ENCODE measurements at regions not wholly inside any gene's neighbourhood (a gene's known extent, or its start where the extent isn't known, plus 50 kb on each side); places are given as distances from the start of the nearest gene placed in this dataset.

DNA sequence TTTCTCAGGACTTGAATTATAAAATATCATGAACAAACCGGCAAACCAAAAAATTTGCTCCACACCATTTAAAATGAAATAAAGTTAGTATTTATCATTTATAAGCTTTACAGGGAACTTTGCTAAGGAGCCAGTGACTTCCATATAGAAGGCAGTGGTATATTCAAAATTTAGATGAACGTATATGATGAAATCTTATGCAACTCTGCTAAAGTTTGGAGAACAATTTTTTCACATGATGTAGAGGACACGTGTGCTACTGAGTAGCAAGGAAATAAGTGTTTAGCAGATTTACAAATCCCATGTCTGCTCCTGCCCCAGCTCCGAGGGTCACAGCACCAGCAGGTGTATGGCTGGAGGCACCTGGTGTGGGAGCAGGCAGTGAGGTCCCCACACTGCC lies 70.8 kb upstream of the IFNG-AS1 start:
- Histone ChIP-seq H3K4me2 (ENCODE audit: insufficient read depth, low read length) (no peak overlapping the region), H3K9me1 (replicated peaks; ENCODE audit: control insufficient read depth, extremely low read depth, insufficient read depth, low read length) (no peaks in the 10 kb centered on the region), H3K9ac (replicated peaks; ENCODE audit: extremely low read depth, insufficient read depth, low read length) (no peak overlapping the region), H3K79me2 (ENCODE audit: control insufficient read depth, insufficient read depth, low read length) (no peaks in the 10 kb centered on the region), H3K4me1 (ENCODE audit: control insufficient read depth, extremely low read depth, insufficient read depth, low read length) (no peaks in the 10 kb centered on the region), H2AFZ (ENCODE audit: low read depth, low read length) (no peak overlapping the region), H3K4me3 (replicated peaks in 1 of 3; ENCODE audit: insufficient read depth in 1 of 3, low read depth in 1 of 3, low read length in 3 of 3) (no peak overlapping the region), H4K20me1 (replicated peaks; ENCODE audit: control insufficient read depth, extremely low read depth, insufficient read depth, low read length) (no peaks in the 10 kb centered on the region), H3K9me3 (replicated peaks; ENCODE audit: control insufficient read depth, insufficient read depth, low read length) (no peaks in the 10 kb centered on the region), H3K27me3 (ENCODE audit: control insufficient read depth in 2 of 2, insufficient read depth in 2 of 2, low read length in 2 of 2) (no peaks in the 10 kb centered on the region), H3K27ac (ENCODE audit: insufficient read depth, low read depth, low read length) (no peak overlapping the region), H3K36me3 (ENCODE audit: control insufficient read depth in 2 of 2, extremely low read depth in 1 of 2, insufficient read depth in 2 of 2, low read length in 2 of 2) (no peaks in the 10 kb centered on the region)
- no TSS peak for BruUV-seq (replicated peaks)
- FAIRE-seq (no peak), DNase-seq (ENCODE audit: low read depth, low spot score) (no peak)
- intact Hi-C loops (cut with micrococcal nuclease) = no loop called here
- dilution Hi-C loops (cut with MboI; ENCODE audit: extremely low pct_ligation_motif_present, low sequenced_read_pairs) = no loop called here
- TF ChIP-seq GATA2 (IDR thresholded peaks at IDR 0.05; ENCODE audit: insufficient read depth, insufficient read length, low read depth, low read length) = no peak
- TF ChIP-seq POLR2A (IDR thresholded peaks at IDR 0.05; ENCODE audit: low read depth, low read length) = no peak
- no peak for TF ChIP-seq MYC (IDR thresholded peaks at IDR 0.05; ENCODE audit: low read depth, low read length)
- POLR2A ChIA-PET = no interaction called here
- CTCF ChIA-PET = no interaction called here

DNA sequence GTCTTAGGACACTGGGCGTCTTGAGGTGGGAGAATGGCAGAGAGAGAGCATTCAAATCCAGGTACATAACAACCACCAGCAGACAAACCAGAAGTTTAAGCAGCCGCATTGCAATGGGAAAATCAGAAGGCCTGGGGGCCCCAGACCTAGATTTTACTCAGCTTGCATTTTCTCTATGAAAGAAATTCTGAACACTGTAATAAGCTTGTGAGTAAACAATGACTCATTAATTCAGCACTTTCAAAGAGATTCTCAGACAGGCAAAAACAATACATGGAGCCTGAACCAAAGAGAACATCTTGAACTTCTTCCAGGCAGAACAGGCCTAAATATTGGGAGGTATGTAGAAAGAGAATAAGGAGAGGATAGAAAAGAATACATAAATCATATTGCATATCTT lies 69.8 kb upstream of the IFNG-AS1 start:
- Histone ChIP-seq H3K27ac (ENCODE audit: insufficient read depth, low read depth, low read length) (no peak overlapping the region), H3K9me3 (replicated peaks; ENCODE audit: control insufficient read depth, insufficient read depth, low read length) (no peaks in the 10 kb centered on the region), H3K4me2 (ENCODE audit: insufficient read depth, low read length) (no peak overlapping the region), H4K20me1 (replicated peaks; ENCODE audit: control insufficient read depth, extremely low read depth, insufficient read depth, low read length) (no peaks in the 10 kb centered on the region), H3K4me1 (ENCODE audit: control insufficient read depth, extremely low read depth, insufficient read depth, low read length) (no peaks in the 10 kb centered on the region), H2AFZ (ENCODE audit: low read depth, low read length) (no peak overlapping the region), H3K4me3 (replicated peaks in 1 of 3; ENCODE audit: insufficient read depth in 1 of 3, low read depth in 1 of 3, low read length in 3 of 3) (no peak overlapping the region), H3K9ac (replicated peaks; ENCODE audit: extremely low read depth, insufficient read depth, low read length) (no peak overlapping the region), H3K79me2 (ENCODE audit: control insufficient read depth, insufficient read depth, low read length) (no peaks in the 10 kb centered on the region), H3K27me3 (ENCODE audit: control insufficient read depth in 2 of 2, insufficient read depth in 2 of 2, low read length in 2 of 2) (no peaks in the 10 kb centered on the region), H3K9me1 (replicated peaks; ENCODE audit: control insufficient read depth, extremely low read depth, insufficient read depth, low read length) (no peaks in the 10 kb centered on the region), H3K36me3 (ENCODE audit: control insufficient read depth in 2 of 2, extremely low read depth in 1 of 2, insufficient read depth in 2 of 2, low read length in 2 of 2) (no peaks in the 10 kb centered on the region)
- ChIA-PET POLR2A (no interaction called here), CTCF (no interaction called here)
- TF ChIP-seq JUN (IDR thresholded peaks at IDR 0.05; ENCODE audit: borderline replicate concordance, insufficient read depth, insufficient read length, low read depth) = no peak
- no peak for FAIRE-seq
- dilution Hi-C loops (cut with MboI; ENCODE audit: extremely low pct_ligation_motif_present, low sequenced_read_pairs) = no loop called here
- no TSS peak for BruUV-seq (replicated peaks)
- no peak for DNase-seq (ENCODE audit: low read depth, low spot score)
- intact Hi-C loops (cut with micrococcal nuclease) = no loop called here
